Caki2 (cell line): ENCODE measurements at regions not wholly inside any gene's neighbourhood (a gene's known extent, or its start where the extent isn't known, plus 50 kb on each side); places are given as distances from the start of the nearest gene placed in this dataset.
"Not testable (repeated sequence)": the region's sequence is repeated elsewhere in the genome, so short reads cannot be mapped to it uniquely, and the experiment has no call there.

Experiments used
- DNase-seq: peaks from one replicate; pipeline ENCODE4 v3.0.0-alpha.2; 2015; ENCODE audit warnings: low read depth
- in situ Hi-C: cut with HindIII; loops from 2 replicates; pipeline ENCODE4 v1.10.0; 2016; ENCODE audit warnings: low sequenced_read_pairs, low pct_unique_long_range_greater_than_20kb, mixed read lengths

DNA sequence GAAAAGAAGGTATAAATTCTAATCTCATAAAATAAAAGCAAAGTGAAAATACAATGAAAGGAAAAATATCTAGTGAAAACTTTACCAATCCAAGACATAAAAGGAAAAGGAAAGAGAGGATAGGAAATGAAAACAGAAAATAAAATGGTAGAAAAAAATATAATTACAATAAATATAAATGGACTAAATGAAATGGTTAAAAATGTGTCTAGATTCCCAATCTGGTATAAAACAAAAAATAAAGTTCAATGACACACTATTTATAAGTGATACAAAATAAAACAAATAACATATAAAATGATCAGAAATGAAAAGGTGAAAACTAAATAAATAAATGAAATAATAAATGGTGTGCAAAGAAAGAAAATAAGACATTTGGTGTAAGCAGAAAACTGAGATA is 516.4 kb upstream of the RORB start:
- in situ Hi-C loops = no loop called here
- DNase-seq = no peak

DNA sequence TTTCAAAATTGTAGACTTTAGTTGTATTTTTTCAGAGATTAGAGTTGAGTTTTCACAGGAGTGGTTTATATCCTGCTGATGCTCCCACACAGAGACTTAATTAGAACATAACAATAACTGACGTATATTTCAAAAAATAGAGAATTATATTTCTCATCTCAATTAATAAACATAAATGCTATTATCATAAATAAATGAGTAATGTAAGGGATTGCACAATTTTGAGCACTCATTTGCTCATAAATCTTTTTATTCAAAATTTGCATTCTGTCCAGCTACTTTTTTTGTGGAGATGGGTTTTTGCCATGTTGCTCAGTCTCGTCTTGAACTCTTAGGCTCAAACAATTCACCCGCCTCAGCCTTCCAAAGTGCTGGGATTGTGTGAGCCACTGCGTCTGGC is 515.7 kb upstream of the RORB start:
- DNase-seq = no peak
- in situ Hi-C loops = no loop called here

DNA sequence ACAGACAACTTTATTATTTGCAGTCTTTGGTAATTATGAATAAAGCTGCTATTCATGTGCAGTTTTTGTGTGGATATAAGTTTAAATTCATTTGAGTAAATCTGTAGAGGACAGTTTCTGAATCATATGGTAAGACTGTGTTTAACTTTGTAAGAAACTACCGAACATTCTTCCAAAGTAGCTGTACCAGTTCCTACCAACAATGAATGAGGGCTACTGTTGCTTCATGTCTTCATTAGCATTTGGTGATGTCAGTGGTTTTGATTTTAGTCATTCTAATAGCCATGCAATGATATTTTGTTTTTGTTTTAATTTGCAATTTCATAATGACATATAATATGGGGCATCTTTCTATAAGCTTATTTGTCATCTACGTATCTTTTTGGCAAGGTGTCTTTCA is 501.3 kb upstream of the RORB start:
- DNase-seq = no peak
- in situ Hi-C loops = no loop called here

DNA sequence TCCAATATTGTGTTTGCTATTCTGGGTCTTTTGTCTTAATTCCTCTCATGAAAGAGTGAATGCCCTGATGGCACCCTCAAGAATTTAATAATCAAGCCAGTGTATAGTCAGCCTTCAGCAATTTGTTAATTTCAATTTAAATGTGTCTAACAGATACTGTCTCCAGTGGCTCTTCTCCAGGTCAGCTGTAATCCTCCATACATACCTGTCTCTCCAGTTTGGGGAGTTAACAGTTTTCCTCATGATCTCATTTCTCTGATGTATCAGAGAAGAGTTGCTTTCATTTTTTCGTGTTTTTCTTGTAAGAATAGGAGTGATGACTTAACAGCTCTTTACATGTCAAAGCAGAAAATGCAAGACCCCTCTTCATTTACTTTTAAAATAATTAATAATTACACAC is 500.3 kb upstream of the RORB start:
- DNase-seq = no peak
- in situ Hi-C loops = no loop called here

DNA sequence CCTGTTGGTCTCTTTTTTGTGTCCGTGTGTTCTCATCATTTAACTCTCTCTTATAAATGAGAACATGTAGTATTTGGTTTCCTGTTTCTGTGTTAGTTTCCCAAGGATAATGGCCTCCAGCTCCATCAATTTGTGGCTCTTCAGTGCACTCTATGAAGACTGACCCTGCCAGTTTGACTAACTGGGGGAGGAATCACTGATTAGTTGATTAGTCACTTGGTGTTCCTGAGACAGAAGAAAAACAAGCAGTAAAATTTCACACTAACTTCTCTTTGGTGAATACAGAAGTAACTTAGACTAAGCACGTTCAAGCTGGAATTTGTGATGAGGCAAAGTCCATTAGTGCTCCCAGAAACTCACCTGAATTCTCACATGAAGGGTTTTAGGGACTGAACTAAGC is 495.8 kb upstream of the RORB start:
- no peak for DNase-seq
- in situ Hi-C loops = no loop called here

DNA sequence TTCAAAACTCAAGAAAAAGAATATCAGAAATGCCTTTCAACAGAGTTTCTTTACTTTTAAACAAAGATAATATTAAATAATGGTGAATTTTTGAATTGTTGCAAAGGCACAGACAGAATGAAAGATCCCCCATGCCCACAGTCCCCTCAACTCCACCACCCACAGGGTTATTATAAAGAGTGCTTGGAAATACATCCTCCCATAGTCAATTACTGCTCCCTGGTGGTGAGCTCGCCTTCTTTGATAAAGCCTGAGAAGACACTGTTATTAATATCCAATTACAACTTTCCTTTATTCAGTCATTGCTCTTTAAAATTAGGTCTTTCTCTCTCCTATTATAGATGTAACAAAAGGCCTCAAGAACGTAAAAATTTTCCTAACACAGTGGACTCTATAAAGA is 490.2 kb upstream of the RORB start:
- no peak for DNase-seq
- in situ Hi-C loops = no loop called here

DNA sequence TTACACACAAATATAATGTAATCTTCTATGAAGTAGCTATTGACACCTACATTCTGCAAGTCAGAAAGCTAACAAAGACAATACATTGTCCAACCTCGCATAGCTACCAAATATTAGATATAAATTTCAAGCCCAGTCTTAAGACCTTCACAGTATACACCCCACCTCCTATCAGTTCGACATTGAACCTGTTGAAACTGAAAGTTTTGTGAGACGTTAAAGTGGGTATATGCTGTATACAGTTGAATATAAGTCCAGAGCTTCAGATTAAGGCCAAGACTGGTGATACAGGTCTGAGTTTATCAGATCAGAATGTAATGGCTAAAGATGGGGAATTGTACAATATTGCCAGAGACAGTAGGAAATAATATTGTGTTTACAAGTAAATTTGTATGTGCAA is 489.3 kb upstream of the RORB start:
- in situ Hi-C loops = no loop called here

DNA sequence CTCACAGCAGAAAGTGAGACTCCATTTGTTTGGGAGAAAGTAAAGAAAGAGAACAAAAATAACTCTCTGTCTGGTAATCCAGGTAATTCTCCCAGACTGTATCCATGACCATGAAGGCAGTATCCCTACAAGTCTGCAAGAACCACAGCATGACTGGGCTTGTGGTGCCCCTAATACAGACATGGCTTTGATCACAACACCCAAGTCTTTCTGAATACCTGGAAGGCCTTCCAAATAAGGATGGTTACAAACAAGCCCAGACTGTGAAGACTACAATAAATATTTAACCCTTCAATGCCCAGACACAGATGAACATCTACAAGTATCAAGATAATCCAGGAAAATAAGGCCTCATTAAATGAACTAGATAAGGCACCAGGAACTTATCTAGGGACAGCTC is 481.1 kb upstream of the RORB start:
- DNase-seq = no peak
- in situ Hi-C loops = no loop called here

More for the DNA sequence above, 489.3 kb upstream of the RORB start:
- no peak for DNase-seq

DNA sequence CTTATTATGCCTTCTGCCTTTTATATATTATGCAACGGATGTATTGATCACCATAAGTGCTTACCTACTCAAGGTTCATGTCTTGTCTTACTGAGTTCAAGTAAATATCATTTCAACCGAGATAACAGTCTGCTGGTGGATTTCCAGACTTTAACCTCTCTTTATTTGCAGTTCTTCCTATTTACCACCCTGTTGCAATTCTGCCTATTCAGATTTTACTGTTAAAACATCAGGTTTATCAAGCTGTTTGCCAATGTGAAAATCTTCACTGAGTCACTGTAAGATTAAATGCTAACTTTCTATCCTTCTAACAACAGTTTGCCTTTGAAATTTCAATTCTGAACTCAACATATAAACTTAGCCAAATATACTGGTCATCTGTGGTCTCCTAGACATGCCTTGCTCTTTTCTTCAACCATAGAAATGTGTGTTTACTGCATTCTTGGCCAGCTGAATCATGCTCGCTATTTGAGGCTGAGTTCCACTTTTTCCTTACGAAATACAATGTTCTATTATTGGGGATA is 471.7 kb upstream of the RORB start:
- in situ Hi-C loops = no loop called here
- peak; percentile 0 for DNase-seq

DNA sequence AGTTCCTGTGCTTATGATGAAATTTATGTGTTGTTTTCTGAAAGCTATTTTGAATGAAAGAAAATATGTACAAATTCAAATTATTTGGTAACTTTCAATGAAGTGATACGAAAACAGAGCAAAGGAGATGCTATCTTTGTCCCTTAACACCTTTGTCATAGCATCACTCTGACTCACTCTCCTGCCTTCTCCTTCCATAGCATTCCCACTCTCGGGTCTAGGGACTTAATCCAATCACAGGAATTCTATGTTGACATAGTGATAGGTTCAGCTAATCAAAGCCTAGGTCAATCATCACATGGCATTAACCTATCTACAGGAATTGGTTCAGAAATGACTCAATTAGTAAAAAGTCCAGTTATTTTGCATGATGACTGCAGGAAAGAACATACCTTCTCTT is 464.7 kb upstream of the RORB start:
- DNase-seq = no peak
- in situ Hi-C loops = no loop called here

DNA sequence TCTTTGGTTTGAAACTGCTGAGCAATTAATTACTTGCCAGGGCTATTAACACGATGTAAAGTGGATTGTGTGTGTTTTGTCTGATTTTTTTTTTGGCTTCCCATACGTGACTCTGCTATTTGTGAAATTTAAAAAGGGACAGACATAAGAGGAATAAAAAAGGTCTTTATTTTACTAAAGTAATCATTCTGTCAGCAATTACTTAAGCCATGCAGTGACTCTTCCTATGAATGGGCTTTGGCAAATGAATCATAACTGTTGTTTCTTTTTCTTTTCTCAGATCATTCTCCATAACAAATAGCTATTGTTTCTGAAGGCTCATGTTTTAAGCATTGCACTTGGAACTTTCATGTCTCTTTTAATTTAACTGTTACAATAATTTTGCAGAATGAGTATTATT is 461.3 kb upstream of the RORB start:
- in situ Hi-C loops = no loop called here

DNA sequence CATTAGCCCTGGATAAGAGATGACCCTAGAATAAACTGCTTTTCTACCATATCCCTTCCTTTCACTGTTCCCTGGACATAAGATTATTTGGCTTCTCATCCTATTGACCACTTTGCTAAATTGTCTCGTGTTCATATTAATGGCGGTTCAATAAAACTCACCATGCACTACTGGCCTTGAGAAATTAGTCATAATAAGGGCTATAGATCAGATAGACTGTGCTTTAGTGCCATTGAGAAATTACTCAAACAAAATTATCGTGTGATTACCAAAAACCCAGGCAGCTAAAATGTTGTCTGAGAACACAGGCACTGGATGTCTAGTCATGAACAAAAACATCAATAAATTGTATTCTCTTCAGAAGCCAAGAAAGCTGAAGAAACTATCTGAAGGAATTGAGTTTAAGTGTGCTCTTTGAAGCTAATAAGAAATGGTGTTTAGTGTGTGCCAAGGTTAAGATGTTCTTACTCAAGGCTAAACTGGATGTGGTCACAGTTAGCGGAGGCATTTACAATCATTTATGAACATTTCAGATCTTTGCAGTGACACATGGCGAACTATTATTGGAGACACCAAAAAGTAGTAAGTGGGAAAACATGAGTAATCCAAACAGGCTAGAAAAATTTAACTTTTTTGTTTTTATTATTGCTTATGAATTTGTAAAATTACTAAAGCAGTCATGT is 460.4 kb upstream of the RORB start:
- no peak for DNase-seq
- in situ Hi-C loops = no loop called here

More for the DNA sequence above, 461.3 kb upstream of the RORB start:
- no peak for DNase-seq

DNA sequence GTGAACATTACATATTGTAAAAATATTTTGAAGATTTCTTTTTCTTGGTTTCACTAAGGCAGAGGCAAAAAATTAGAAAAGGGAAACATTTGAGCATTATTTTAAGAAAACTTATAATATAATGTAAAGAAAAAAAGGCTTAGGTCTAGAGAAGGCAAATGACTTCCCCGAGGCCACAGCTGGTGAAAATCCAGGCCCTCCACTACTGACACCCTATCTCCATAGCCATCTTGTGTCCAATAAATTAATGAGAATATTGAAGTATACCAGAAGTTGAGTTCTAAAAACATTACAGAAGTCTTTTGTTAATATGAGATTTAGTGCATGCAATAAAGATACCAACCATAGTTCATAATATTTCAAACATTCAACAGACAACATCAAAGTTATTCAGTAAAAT is 459.9 kb upstream of the RORB start:
- DNase-seq = no peak
- in situ Hi-C loops = no loop called here

DNA sequence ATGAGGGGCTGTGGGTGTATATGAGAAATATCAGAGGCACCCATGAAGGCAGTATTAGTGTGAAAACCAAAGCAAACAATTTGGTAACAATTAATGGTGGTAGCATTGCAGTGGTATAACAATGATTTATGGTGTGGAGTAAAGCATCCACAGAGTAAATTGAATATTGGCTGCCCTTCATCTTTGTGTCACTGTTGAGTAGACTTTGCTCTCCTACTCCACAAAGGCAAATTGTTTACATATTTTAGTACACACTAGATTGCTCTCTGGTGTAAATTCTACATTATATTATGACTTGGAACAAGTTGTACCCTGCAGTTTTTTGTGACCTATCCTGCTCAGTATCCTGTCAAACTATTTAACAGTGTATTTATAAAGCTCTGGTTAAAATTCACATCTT is 455.5 kb upstream of the RORB start:
- no peak for DNase-seq
- in situ Hi-C loops = no loop called here

DNA sequence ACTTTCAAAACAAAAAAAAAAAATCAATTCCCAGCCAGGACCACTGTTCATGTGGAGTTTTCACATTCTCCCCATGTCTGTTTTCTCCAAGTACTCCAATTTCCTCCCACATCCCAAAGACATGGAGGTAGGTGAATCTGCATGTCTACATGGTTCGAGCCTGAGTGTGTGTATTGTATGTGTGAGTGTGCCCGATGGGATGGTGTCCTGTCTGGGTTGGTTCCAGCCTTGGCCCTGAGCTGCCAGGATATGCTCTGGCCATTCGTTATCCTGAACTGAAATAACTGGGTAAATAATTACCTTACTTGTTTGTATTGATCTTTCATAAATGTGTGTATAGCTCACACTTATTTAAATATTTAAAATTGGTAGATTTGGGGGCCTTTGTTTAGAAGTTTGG is 452.3 kb upstream of the RORB start:
- DNase-seq = no peak
- in situ Hi-C loops = no loop called here

DNA sequence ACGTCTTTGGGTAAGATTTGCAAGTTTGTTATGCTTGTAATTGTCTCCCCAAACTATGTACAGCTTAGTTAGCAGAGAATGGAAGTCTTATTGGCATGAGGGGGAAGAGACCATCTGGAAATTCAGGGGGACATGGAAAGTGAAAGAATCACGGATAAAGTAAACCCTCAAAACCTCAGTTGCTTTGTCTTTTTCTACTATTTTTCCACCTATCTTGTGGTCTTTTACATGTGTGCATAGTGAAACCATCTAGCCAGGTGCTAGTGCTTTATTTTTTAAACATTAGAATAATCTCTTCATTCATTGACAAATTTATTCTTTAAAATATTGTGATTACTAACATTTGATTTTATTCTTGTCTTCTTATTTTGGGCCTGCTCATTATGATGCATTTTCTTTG is 441.1 kb upstream of the RORB start:
- no peak for DNase-seq
- in situ Hi-C loops = no loop called here

DNA sequence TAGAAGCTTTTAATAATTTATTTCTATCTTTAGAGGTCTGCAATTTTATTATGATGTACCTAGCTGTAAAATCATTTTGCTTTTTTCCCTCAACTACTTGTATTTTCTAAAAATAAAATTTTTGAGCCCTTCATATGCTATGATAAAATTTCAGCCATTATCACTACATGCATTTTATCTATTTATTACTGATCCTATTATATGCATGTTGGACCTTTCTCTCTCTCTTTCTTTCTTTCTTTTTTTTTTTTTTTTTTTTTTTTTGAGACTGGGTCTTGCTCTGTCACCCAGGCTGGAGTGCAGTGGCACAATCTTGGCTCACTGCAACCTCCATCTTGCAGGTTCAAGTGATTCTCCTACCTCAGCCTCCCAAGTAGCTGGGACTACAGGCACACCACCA is 440.1 kb upstream of the RORB start:
- DNase-seq, in situ Hi-C loops: not testable (repeated sequence)

DNA sequence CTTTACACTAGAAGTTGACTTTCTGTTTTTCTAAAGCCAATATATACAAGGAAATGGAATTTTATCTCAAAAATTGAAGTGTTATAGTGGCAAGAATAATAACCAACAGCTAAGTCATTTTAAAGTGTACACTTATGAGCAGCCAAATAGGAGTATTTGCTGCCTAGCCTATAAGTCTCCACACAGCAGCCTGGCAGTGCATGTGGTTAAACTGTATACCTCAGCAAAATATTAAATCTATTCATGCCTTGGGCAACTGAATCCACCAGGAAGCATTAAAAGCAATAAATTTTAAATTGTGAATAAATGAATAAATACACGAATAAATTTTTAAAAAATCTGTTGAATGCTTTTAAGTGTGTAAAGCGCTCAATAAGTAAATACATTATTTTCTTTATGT is 432.4 kb upstream of the RORB start:
- DNase-seq = no peak
- in situ Hi-C loops = no loop called here

DNA sequence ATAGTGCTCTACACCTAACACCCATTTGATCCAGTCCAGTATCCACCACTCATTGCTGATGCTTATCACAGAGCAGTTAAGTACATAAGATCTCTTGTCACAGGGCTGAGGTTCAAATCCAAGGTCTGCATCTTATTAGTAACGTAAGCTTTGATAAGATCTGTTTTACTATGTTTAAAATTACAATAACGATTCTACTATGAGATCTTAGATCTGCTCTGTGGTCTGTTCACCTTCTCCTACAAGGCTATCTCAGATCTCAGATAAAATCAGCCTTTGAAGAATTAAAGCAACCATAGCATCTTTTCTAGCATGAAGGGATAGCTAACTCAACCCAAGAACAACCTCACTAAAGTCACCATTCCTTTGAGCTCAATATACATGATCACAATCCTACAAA is 431.0 kb upstream of the RORB start:
- DNase-seq = no peak
- in situ Hi-C loops = no loop called here

DNA sequence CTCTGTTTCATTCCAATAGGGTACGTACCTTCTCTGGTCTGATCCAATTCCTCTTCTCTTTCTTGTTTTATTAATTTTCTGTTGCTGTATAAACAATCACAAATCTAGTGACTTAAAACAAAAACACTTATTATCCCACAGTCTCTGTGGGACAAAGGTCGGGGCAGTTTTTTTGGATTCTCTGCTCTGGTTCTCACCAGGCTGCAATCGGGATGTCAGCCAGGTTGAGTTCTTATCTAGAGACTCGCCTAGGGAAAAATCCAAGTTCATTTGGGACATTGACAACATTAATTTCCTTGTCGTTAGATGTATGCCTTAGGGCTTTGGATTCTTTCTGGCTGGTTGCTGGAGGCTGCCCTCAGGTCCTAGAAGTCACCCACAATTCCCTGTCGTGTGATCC is 430.5 kb upstream of the RORB start:
- in situ Hi-C loops = no loop called here

DNA sequence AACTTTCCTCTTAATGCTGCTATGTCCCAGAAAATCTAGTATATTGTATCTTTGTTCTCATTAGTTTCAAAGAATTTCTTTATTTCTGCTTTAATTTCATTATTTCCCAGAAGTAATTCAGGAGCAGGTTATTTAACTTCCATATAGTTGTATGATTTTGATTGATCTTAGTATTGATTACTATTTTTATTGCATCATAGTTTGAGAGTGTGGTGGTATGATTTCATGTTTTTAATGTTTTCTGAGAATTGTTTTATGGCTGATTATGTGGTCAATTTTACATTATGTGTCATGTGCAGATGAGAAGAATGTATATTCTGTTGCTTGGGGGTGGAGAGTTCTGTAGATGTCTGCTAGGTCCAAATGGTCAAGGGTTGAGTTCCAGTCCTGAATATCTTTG is 425.6 kb upstream of the RORB start:
- no peak for DNase-seq
- in situ Hi-C loops = no loop called here

More for the DNA sequence above, 430.5 kb upstream of the RORB start:
- DNase-seq = no peak
